Spleen (tissue), 11 donors: ENCODE measurements at regions not wholly inside any gene's neighbourhood (a gene's known extent, or its start where the extent isn't known, plus 50 kb on each side); places are given as distances from the start of the nearest gene placed in this dataset.
"Not testable (repeated sequence)": the region's sequence is repeated elsewhere in the genome, so short reads cannot be mapped to it uniquely, and the experiment has no call there.

ENCODE experiments used
- DNase-seq: peaks from one replicate; pipeline ENCODE4 v3.0.0-alpha.2; 2020
- H3K27ac ChIP-seq, 8 donors: fragments of 200-600 bp; sonication (generic) in 7 of 8; 1 replicate in 4 of 8; 2 replicates in 4 of 8; pipeline versions ENCODE4 v1.5.0 to v1.8.0; 2016 to 2021; ENCODE audit warnings: inconsistent platforms in 4 of 8, mild to moderate bottlenecking in 4 of 8, moderate library complexity in 1 of 8
- H3K27me3 ChIP-seq, 7 donors: fragments of 200-600 bp; sonication (generic) in 6 of 7; replicated peaks in 1 of 7; 1 replicate in 4 of 7; 2 replicates in 3 of 7; pipeline versions ENCODE4 v1.5.0 to v1.8.0; 2016 to 2021; ENCODE audit warnings: inconsistent platforms in 3 of 7, mild to moderate bottlenecking in 1 of 7
- H3K36me3 ChIP-seq, 6 donors: fragments of 200-600 bp; sonication (generic) in 5 of 6; 1 replicate in 4 of 6; 2 replicates in 2 of 6; pipeline versions ENCODE4 v1.5.0 to v1.8.0; 2016 to 2021; ENCODE audit warnings: inconsistent platforms in 2 of 6
- H3K4me1 ChIP-seq, 6 donors: fragments of 200-600 bp; sonication (generic) in 5 of 6; 1 replicate in 3 of 6; 2 replicates in 3 of 6; pipeline versions ENCODE4 v1.5.0 to v1.8.0; 2016 to 2021; ENCODE audit warnings: inconsistent platforms in 3 of 6
- H3K4me3 ChIP-seq, 8 donors: fragments of 200-600 bp; sonication (generic) in 7 of 8; 1 replicate in 4 of 8; 2 replicates in 4 of 8; pipeline versions ENCODE4 v1.5.0 to v1.8.0; 2016 to 2021; ENCODE audit warnings: inconsistent platforms in 4 of 8, mild to moderate bottlenecking in 4 of 8, moderate library complexity in 2 of 8
- H3K9me3 ChIP-seq, 8 donors: fragments of 200-600 bp; sonication (generic) in 7 of 8; 1 replicate in 4 of 8; 2 replicates in 4 of 8; pipeline versions ENCODE4 v1.5.0 to v1.8.0; 2016 to 2021; ENCODE audit warnings: inconsistent platforms in 4 of 8
- POLR2A ChIP-seq, 3 donors: fragments of 450-650 bp; IDR thresholded peaks; one replicate each; pipeline ENCODE4 v1.5.1; 2017; ENCODE audit warnings: antibody characterized with exemption in 3 of 3, mild to moderate bottlenecking in 1 of 3
- POLR2AphosphoS5 ChIP-seq, 3 donors: sonication (generic); formaldehyde crosslinking; IDR thresholded peaks; one replicate each; pipeline ENCODE4 v1.5.1; 2017; ENCODE audit warnings: antibody characterized with exemption in 3 of 3
- WGBS, 5 donors: extraction: QIAGEN DNeasy Blood & Tissue Kit in 3 of 5; methylation state at CpG; one replicate each; pipeline versions ENCODE4 v1.1.5 to v1.1.7; 2013 to 2018; 5-methylcytosine and 5-hydroxymethylcytosine counted together
- intact Hi-C: fragments of 100-400 bp; cut with DNase I; formaldehyde crosslinking; loops from one replicate; pipeline ENCODE4 v1.15.0; 2023; ENCODE audit warnings: low total_unique reads
- TF ChIP-seq, protein P1 (sequence below), 11 experiments: fragments of 200-600 bp in 7 of 11; fragments of 450-650 bp in 4 of 11; sonication (generic) in 4 of 11; IDR thresholded peaks in 8 of 11; conservative IDR thresholded peaks in 3 of 11; 1 replicate in 7 of 11; 2 replicates in 4 of 11; pipeline versions ENCODE4 v1.4.0 to v1.8.0; 2016 to 2021; ENCODE audit warnings: antibody characterized with exemption in 11 of 11, inconsistent platforms in 4 of 11, mild to moderate bottlenecking in 1 of 11
- donor health status: healthy with polysubstance abuse.
- donor health status: DM: no; HTN: no; CAD: no; lungs with moderate emphysema.
- donor health status: DM: no; HTN: no; CAD: no.
- donor health status: Bipolar disorder and iron deficiency.
- donor health status: healthy.
- donor health status: DM: no; HTN: no; CAD: no.
- donor health status: DM: yes; HTN: yes; CAD: no.

GRCh38 chr7:68627247-68627864 lies 970.9 kb upstream of the AUTS2 start:
- Histone ChIP-seq H3K4me3 (no peak overlapping the region), H3K9me3 (peaks cover 0 to 33% (median 0%) of the 10 kb centered on the region in 8 donors), H3K27ac (no peak overlapping the region), H3K4me1 (no peaks in the 10 kb centered on the region), H3K27me3 (no peaks in the 10 kb centered on the region), H3K36me3 (no peaks in the 10 kb centered on the region)
- WGBS, 5 donors: 58 to 76% (median 73%) methylated on average over 2 of the region's 2 CpGs
- intact Hi-C loops: no loop called here
- no peak for DNase-seq
- TF ChIP-seq, protein P1, sequence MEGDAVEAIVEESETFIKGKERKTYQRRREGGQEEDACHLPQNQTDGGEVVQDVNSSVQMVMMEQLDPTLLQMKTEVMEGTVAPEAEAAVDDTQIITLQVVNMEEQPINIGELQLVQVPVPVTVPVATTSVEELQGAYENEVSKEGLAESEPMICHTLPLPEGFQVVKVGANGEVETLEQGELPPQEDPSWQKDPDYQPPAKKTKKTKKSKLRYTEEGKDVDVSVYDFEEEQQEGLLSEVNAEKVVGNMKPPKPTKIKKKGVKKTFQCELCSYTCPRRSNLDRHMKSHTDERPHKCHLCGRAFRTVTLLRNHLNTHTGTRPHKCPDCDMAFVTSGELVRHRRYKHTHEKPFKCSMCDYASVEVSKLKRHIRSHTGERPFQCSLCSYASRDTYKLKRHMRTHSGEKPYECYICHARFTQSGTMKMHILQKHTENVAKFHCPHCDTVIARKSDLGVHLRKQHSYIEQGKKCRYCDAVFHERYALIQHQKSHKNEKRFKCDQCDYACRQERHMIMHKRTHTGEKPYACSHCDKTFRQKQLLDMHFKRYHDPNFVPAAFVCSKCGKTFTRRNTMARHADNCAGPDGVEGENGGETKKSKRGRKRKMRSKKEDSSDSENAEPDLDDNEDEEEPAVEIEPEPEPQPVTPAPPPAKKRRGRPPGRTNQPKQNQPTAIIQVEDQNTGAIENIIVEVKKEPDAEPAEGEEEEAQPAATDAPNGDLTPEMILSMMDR (IDR thresholded peaks at IDR 0.05 in 8 of 11, conservative IDR thresholded peaks at IDR 0.05 in 3 of 11): no peak
- no peak for TF ChIP-seq POLR2A (IDR thresholded peaks at IDR 0.05)
- no peak for TF ChIP-seq POLR2AphosphoS5 (IDR thresholded peaks at IDR 0.05)

DNA sequence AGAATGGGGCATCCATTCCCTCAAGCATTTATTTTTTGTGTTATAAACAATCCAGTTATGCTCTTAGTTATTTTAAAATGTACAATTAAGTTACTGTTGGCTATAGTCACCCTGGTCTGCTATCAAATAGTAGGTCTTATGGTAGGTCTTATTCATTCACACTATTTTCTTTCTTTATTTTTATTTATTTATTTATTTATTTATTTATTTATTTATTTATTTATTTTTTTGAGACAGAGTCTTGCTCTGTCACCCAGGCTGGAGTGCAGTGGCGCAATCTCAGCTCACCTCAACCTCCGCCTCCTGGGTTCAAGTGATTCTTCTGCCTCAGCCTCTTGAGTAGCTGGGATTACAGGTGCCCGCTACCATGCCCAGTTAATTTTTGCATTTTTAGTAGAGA lies 967.4 kb upstream of the AUTS2 start:
- 90 to 96% (median 93%) methylated on average over 3 of the region's 3 CpGs for WGBS, 5 donors
- H3K36me3 ChIP-seq, intact Hi-C loops, H3K4me3 ChIP-seq, H3K27ac ChIP-seq, DNase-seq, H3K4me1 ChIP-seq: not testable (repeated sequence)
- Histone ChIP-seq H3K27me3 (peaks cover 0 to 10% (median 0%) of the 10 kb centered on the region in 7 donors), H3K9me3 (peaks cover 0 to 46% (median 2%) of the 10 kb centered on the region in 8 donors)

DNA sequence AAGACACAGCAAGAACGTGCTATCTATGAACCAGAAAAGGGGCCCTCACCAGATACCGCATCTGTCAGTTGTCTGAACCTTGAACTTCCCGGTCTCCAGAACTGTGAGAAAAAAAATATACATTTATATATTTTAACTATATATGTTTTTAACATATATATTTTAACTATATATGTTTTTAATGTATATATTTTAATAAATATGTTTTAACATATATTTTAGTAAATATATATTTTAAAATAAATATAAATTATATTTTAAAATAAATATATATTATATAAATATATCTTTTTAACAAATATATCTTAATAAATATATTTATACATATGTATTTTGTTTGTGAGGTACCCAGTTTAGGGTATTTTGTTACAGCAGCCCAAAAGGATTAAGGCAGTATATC lies 958.2 kb upstream of the AUTS2 start:
- H3K27ac ChIP-seq: no peak overlapping the region
- H3K4me1 ChIP-seq: no peaks in the 10 kb centered on the region
- DNase-seq: no peak
- no peaks in the 10 kb centered on the region for H3K36me3 ChIP-seq
- intact Hi-C loops: no loop called here
- TF ChIP-seq POLR2A (IDR thresholded peaks at IDR 0.05) (no peak), POLR2AphosphoS5 (IDR thresholded peaks at IDR 0.05) (no peak)
- TF ChIP-seq, protein P1 (IDR thresholded peaks at IDR 0.05 in 8 of 11, conservative IDR thresholded peaks at IDR 0.05 in 3 of 11): no peak
- H3K27me3 ChIP-seq: peaks cover 0 to 7% (median 0%) of the 10 kb centered on the region in 7 donors
- H3K4me3 ChIP-seq: no peak overlapping the region
- H3K9me3 ChIP-seq: peaks cover 0 to 40% (median 23%) of the 10 kb centered on the region in 8 donors
- 84 to 96% (median 89%) methylated on average over 3 of the region's 3 CpGs for WGBS, 5 donors

DNA sequence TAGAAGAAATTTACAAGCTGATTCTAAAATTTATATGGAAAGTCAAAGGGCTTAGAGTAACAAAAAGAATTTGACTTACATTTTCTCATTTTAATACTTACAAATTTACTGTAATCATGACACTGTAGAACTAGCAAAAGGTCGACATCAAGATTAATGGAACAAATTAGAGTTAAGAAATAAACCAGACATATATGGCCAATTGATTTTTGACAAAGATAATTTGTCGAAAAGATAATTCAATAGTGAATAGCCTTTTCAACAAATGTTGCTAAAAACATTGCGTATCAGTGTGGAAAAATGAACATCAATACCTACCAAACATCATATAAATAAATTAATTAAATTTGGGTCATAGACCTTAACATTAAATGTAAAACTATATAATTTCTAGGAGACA lies 955.5 kb upstream of the AUTS2 start:
- H3K4me1 ChIP-seq: no peaks in the 10 kb centered on the region
- H3K4me3 ChIP-seq: no peak overlapping the region
- H3K27me3 ChIP-seq: no peaks in the 10 kb centered on the region
- no peak overlapping the region for H3K27ac ChIP-seq
- H3K36me3 ChIP-seq: no peaks in the 10 kb centered on the region
- H3K9me3 ChIP-seq: peaks cover 0 to 50% (median 25%) of the 10 kb centered on the region in 8 donors
- intact Hi-C loops: no loop called here
- DNase-seq: no peak
- WGBS, 5 donors: 80 to 88% (median 82%) methylated on average over 3 of the region's 3 CpGs
- no peak for TF ChIP-seq POLR2A (IDR thresholded peaks at IDR 0.05)
- TF ChIP-seq, protein P1 (IDR thresholded peaks at IDR 0.05 in 8 of 11, conservative IDR thresholded peaks at IDR 0.05 in 3 of 11): no peak
- TF ChIP-seq POLR2AphosphoS5 (IDR thresholded peaks at IDR 0.05): no peak
